Smooth muscle cell (in vitro differentiated cells): ENCODE measurements at regions not wholly inside any gene's neighbourhood (a gene's known extent, or its start where the extent isn't known, plus 50 kb on each side); places are given as distances from the start of the nearest gene placed in this dataset.

Source experiments
- DNase-seq: peaks from one replicate; lab custom pipeline; 2025; ENCODE audit not compliant: unreplicated experiment; lab: John Stamatoyannopoulos, UW
- H2AFZ ChIP-seq: fragments of 200-600 bp; sonication (generic); 2 replicates; pipeline ENCODE4 v1.6.0; 2016; ENCODE audit warnings: antibody characterized with exemption, low read depth, mild to moderate bottlenecking
- H3F3A ChIP-seq: fragments of 200-600 bp; sonication (generic); 2 replicates; pipeline ENCODE4 v1.6.0; 2017; ENCODE audit warnings: antibody characterized with exemption, low read depth
- H3K27ac ChIP-seq: fragments of 200-600 bp; sonication (generic); 2 replicates; pipeline ENCODE4 v1.5.1; 2016; ENCODE audit warnings: low read depth, mild to moderate bottlenecking
- H3K27me3 ChIP-seq: fragments of 200-600 bp; sonication (generic); 2 replicates; pipeline ENCODE4 v1.6.1; 2016; ENCODE audit warnings: low read depth, mild to moderate bottlenecking
- H3K36me3 ChIP-seq: fragments of 200-600 bp; sonication (generic); 2 replicates; pipeline ENCODE4 v1.5.1; 2016; ENCODE audit warnings: low read depth
- H3K4me1 ChIP-seq: fragments of 200-600 bp; sonication (generic); 2 replicates; pipeline ENCODE4 v1.5.1; 2016; ENCODE audit warnings: low read depth
- H3K4me2 ChIP-seq: fragments of 200-600 bp; sonication (generic); 2 replicates; pipeline ENCODE4 v1.6.0; 2016; ENCODE audit warnings: mild to moderate bottlenecking
- H3K4me3 ChIP-seq: fragments of 200-600 bp; sonication (generic); 2 replicates; pipeline ENCODE4 v1.5.1; 2016; ENCODE audit warnings: mild to moderate bottlenecking
- H3K79me2 ChIP-seq: fragments of 200-600 bp; sonication (generic); 2 replicates; pipeline ENCODE4 v1.6.0; 2016; ENCODE audit warnings: low read depth, mild to moderate bottlenecking
- H3K9ac ChIP-seq: fragments of 200-600 bp; sonication (generic); 2 replicates; pipeline ENCODE4 v1.6.0; 2016; ENCODE audit warnings: low read depth
- H3K9me3 ChIP-seq: fragments of 200-600 bp; sonication (generic); replicated peaks from 2 replicates; pipeline ENCODE4 v1.5.1; 2016; ENCODE audit warnings: low read depth
- H4K20me1 ChIP-seq: fragments of 200-600 bp; sonication (generic); 2 replicates; pipeline ENCODE4 v1.6.0; 2016; ENCODE audit warnings: low read depth
- CTCF ChIP-seq: fragments of 200-600 bp; sonication (generic); IDR thresholded peaks from 2 replicates; pipeline ENCODE4 v1.5.1; 2017; ENCODE audit warnings: borderline replicate concordance, mild to moderate bottlenecking, antibody characterized with exemption; ENCODE audit not compliant: insufficient read depth, poor library complexity, severe bottlenecking
- WGBS: methylation state at CpG from one replicate; pipeline ENCODE4 v1.1.7; 2016; ENCODE audit warnings: low lambda C conversion rate; 5-methylcytosine and 5-hydroxymethylcytosine counted together

- TF ChIP-seq CTCF, result no peak
- H3K4me1 ChIP-seq, result no peaks in the 10 kb centered on the region
- no peaks in the 10 kb centered on the region for H3F3A ChIP-seq
- no peak overlapping the region for H2AFZ ChIP-seq
- H3K36me3 ChIP-seq, result no peaks in the 10 kb centered on the region
- no peak overlapping the region for H3K4me2 ChIP-seq
- H3K27ac ChIP-seq, result no peak overlapping the region
- H3K4me3 ChIP-seq, result no peak overlapping the region
- 83% methylated on average over 1 of the region's 1 CpG for WGBS
- no peak for DNase-seq
- no peaks in the 10 kb centered on the region for H3K9me3 ChIP-seq
- H3K27me3 ChIP-seq, result peaks cover 6% of the 10 kb centered on the region
- H4K20me1 ChIP-seq, result no peaks in the 10 kb centered on the region
- H3K9ac ChIP-seq, result no peak overlapping the region
- no peaks in the 10 kb centered on the region for H3K79me2 ChIP-seq
Measured at GRCh38 chr11:131043251-131043650, 127.0 kb upstream of the SNX19 start.

GRCh38 chr11:131044851-131045250, 128.6 kb upstream of the SNX19 start:
- Histone ChIP-seq H3K4me3 (no peak overlapping the region), H3K36me3 (no peaks in the 10 kb centered on the region), H3K4me1 (no peaks in the 10 kb centered on the region), H2AFZ (no peak overlapping the region), H3K27ac (no peak overlapping the region), H3K9ac (no peak overlapping the region), H3F3A (no peaks in the 10 kb centered on the region), H3K79me2 (no peaks in the 10 kb centered on the region), H3K9me3 (no peaks in the 10 kb centered on the region), H3K27me3 (peaks cover 12% of the 10 kb centered on the region), H3K4me2 (no peak overlapping the region), H4K20me1 (no peaks in the 10 kb centered on the region)
- WGBS, result 80% methylated on average over 7 of the region's 7 CpGs
- DNase-seq, result no peak
- no peak for TF ChIP-seq CTCF

GRCh38 chr11:131052367-131052766, 136.1 kb upstream of the SNX19 start:
- 85% methylated on average over 3 of the region's 3 CpGs for WGBS

More at GRCh38 chr11:131052367-131052766, 136.1 kb upstream of the SNX19 start:
- Histone ChIP-seq H3K27me3 (peaks cover 43% of the 10 kb centered on the region), H3K36me3 (no peaks in the 10 kb centered on the region), H2AFZ (no peak overlapping the region), H3K9ac (no peak overlapping the region), H3K27ac (no peak overlapping the region), H3K4me3 (no peak overlapping the region), H3K9me3 (no peaks in the 10 kb centered on the region), H4K20me1 (no peaks in the 10 kb centered on the region), H3F3A (no peaks in the 10 kb centered on the region), H3K4me2 (no peak overlapping the region), H3K79me2 (no peaks in the 10 kb centered on the region), H3K4me1 (no peaks in the 10 kb centered on the region)
- DNase-seq, result no peak
- TF ChIP-seq CTCF, result no peak
